H1 (cell line): ENCODE measurements at regions not wholly inside any gene's neighbourhood (a gene's known extent, or its start where the extent isn't known, plus 50 kb on each side); places are given as distances from the start of the nearest gene placed in this dataset.

ENCODE experiments used
- TF ChIP-seq, protein P1 (sequence below): fragments of 300-600 bp; sonication (generic); IDR thresholded peaks from 2 replicates; pipeline ENCODE4 v1.7.1; 2012; ENCODE audit warnings: low read length, moderate library complexity, mild to moderate bottlenecking, inconsistent platforms; ENCODE audit not compliant: insufficient replicate concordance

DNA sequence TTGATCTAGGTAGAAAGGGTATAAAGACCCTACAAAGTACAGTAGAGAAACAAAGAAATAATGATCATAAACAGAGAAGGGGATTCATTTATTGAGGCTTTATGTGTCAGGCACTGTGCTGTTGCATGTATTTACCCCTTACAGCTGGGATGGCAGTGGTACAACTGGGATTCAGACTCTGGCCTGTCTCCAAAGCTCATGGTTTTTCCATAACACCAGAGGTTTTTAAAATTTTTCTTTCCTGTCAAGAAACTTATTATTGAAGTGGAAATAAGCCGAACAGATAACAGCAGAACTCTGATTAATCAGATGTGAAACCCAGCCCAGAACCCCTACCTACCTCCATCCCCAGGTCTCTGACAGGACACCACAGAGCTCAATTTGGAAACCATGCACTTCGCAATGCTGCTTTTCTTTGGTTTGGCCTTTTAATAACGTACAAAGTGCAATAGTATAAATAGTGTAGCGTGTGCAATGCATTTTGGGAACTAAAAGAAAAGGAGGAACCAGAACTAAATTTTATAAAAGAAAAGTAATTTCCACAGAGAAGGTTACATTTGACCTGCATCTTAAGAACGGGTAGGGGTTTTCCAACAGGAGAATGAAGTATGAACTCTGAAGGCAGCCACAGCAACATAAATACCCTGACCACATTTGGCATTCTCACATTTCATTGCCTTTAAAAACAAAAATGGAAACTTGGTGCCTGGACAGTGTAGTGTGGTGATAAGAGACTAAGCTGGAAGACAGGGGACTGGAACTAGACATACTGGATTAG lies 92.0 kb upstream of the S1PR1 start (continued):
- TF ChIP-seq, protein P1, sequence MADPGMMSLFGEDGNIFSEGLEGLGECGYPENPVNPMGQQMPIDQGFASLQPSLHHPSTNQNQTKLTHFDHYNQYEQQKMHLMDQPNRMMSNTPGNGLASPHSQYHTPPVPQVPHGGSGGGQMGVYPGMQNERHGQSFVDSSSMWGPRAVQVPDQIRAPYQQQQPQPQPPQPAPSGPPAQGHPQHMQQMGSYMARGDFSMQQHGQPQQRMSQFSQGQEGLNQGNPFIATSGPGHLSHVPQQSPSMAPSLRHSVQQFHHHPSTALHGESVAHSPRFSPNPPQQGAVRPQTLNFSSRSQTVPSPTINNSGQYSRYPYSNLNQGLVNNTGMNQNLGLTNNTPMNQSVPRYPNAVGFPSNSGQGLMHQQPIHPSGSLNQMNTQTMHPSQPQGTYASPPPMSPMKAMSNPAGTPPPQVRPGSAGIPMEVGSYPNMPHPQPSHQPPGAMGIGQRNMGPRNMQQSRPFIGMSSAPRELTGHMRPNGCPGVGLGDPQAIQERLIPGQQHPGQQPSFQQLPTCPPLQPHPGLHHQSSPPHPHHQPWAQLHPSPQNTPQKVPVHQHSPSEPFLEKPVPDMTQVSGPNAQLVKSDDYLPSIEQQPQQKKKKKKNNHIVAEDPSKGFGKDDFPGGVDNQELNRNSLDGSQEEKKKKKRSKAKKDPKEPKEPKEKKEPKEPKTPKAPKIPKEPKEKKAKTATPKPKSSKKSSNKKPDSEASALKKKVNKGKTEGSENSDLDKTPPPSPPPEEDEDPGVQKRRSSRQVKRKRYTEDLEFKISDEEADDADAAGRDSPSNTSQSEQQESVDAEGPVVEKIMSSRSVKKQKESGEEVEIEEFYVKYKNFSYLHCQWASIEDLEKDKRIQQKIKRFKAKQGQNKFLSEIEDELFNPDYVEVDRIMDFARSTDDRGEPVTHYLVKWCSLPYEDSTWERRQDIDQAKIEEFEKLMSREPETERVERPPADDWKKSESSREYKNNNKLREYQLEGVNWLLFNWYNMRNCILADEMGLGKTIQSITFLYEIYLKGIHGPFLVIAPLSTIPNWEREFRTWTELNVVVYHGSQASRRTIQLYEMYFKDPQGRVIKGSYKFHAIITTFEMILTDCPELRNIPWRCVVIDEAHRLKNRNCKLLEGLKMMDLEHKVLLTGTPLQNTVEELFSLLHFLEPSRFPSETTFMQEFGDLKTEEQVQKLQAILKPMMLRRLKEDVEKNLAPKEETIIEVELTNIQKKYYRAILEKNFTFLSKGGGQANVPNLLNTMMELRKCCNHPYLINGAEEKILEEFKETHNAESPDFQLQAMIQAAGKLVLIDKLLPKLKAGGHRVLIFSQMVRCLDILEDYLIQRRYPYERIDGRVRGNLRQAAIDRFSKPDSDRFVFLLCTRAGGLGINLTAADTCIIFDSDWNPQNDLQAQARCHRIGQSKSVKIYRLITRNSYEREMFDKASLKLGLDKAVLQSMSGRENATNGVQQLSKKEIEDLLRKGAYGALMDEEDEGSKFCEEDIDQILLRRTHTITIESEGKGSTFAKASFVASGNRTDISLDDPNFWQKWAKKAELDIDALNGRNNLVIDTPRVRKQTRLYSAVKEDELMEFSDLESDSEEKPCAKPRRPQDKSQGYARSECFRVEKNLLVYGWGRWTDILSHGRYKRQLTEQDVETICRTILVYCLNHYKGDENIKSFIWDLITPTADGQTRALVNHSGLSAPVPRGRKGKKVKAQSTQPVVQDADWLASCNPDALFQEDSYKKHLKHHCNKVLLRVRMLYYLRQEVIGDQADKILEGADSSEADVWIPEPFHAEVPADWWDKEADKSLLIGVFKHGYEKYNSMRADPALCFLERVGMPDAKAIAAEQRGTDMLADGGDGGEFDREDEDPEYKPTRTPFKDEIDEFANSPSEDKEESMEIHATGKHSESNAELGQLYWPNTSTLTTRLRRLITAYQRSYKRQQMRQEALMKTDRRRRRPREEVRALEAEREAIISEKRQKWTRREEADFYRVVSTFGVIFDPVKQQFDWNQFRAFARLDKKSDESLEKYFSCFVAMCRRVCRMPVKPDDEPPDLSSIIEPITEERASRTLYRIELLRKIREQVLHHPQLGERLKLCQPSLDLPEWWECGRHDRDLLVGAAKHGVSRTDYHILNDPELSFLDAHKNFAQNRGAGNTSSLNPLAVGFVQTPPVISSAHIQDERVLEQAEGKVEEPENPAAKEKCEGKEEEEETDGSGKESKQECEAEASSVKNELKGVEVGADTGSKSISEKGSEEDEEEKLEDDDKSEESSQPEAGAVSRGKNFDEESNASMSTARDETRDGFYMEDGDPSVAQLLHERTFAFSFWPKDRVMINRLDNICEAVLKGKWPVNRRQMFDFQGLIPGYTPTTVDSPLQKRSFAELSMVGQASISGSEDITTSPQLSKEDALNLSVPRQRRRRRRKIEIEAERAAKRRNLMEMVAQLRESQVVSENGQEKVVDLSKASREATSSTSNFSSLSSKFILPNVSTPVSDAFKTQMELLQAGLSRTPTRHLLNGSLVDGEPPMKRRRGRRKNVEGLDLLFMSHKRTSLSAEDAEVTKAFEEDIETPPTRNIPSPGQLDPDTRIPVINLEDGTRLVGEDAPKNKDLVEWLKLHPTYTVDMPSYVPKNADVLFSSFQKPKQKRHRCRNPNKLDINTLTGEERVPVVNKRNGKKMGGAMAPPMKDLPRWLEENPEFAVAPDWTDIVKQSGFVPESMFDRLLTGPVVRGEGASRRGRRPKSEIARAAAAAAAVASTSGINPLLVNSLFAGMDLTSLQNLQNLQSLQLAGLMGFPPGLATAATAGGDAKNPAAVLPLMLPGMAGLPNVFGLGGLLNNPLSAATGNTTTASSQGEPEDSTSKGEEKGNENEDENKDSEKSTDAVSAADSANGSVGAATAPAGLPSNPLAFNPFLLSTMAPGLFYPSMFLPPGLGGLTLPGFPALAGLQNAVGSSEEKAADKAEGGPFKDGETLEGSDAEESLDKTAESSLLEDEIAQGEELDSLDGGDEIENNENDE: no peak
